ENCODE measurements at regions not wholly inside any gene's neighbourhood (a gene's known extent, or its start where the extent isn't known, plus 50 kb on each side); places are given as distances from the start of the nearest gene placed in this dataset.

- no peak for DNase-seq (ENCODE audit: low read depth)
Observed at GRCh38 chr12:38969706-38970105, 64.3 kb upstream of the CPNE8 start.

- no peak for DNase-seq (ENCODE audit: low read depth)
Observed at GRCh38 chr12:38961683-38962082, 56.3 kb upstream of the CPNE8 start.

- no peak for DNase-seq (ENCODE audit: low read depth)
Observed at GRCh38 chr12:38961012-38961411, 55.6 kb upstream of the CPNE8 start.

DNA sequence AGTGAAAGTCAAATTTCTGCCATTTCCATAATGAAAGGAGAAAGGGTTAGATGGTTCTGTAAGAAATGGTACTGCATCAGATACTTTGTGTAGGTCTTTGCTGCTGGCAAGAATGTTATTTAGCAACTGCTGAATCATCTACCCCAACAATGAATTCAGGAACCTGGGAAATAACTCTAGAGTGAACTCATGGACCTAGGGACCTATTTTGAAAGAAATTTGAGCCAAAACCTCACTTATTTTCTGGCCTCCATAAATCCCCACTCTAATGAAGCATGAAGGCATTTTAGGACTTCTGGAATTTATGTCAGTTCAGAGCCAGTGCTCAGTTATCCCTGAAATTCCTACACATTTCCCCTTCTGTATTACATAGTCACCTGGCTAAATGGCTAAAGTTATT lies 50.9 kb upstream of the CPNE8 start:
- no peak for DNase-seq (ENCODE audit: low read depth)

Measured in fibroblast of gingiva (primary cell).